HEK293T (cell line): ENCODE measurements at regions not wholly inside any gene's neighbourhood (a gene's known extent, or its start where the extent isn't known, plus 50 kb on each side); places are given as distances from the start of the nearest gene placed in this dataset.

Experiments
- ARNT ChIP-seq: fragments of 450-650 bp; IDR thresholded peaks from 2 replicates; pipeline ENCODE4 v1.6.1; 2017; ENCODE audit warnings: mild to moderate bottlenecking
- BHLHE40 ChIP-seq: fragments of 450-650 bp; IDR thresholded peaks from 2 replicates; pipeline ENCODE4 v1.6.1; 2016; ENCODE audit warnings: mild to moderate bottlenecking, moderate library complexity, borderline replicate concordance
- CTBP1 ChIP-seq: fragments of 450-650 bp; IDR thresholded peaks from 2 replicates; pipeline ENCODE4 v1.6.1; 2016; ENCODE audit warnings: borderline replicate concordance
- ELF4 ChIP-seq: fragments of 450-650 bp; IDR thresholded peaks from 2 replicates; pipeline ENCODE4 v1.6.1; 2017; ENCODE audit warnings: antibody characterized with exemption
- FOXA1 ChIP-seq: fragments of 450-650 bp; IDR thresholded peaks from 2 replicates; pipeline ENCODE4 v1.6.1; 2016; ENCODE audit warnings: mild to moderate bottlenecking
- FOXM1 ChIP-seq: fragments of 450-650 bp; IDR thresholded peaks from 2 replicates; pipeline ENCODE4 v1.6.1; 2017; ENCODE audit warnings: mild to moderate bottlenecking, borderline replicate concordance
- HDGF ChIP-seq: fragments of 450-650 bp; IDR thresholded peaks from 2 replicates; pipeline ENCODE4 v1.6.1; 2017; ENCODE audit warnings: antibody characterized with exemption, borderline replicate concordance
- L3MBTL2 ChIP-seq: fragments of 450-650 bp; conservative IDR thresholded peaks from 2 replicates; pipeline ENCODE4 v1.6.1; 2016; ENCODE audit warnings: mild to moderate bottlenecking
- LEF1 ChIP-seq: fragments of 450-650 bp; IDR thresholded peaks from 2 replicates; pipeline ENCODE4 v1.6.1; 2017; ENCODE audit warnings: mild to moderate bottlenecking, borderline replicate concordance
- NFRKB ChIP-seq: fragments of 450-650 bp; IDR thresholded peaks from 2 replicates; pipeline ENCODE4 v1.6.1; 2016; ENCODE audit warnings: mild to moderate bottlenecking, moderate library complexity
- SP1 ChIP-seq: fragments of 450-650 bp; IDR thresholded peaks from 2 replicates; pipeline ENCODE4 v1.6.1; 2017
- SUZ12 ChIP-seq: fragments of 450-650 bp; IDR thresholded peaks from 2 replicates; pipeline ENCODE4 v1.6.1; 2016; ENCODE audit warnings: mild to moderate bottlenecking
- TARDBP ChIP-seq: fragments of 450-650 bp; IDR thresholded peaks from 2 replicates; pipeline ENCODE4 v1.6.1; 2016
- ZNF384 ChIP-seq: fragments of 450-650 bp; IDR thresholded peaks from 2 replicates; pipeline ENCODE4 v1.6.1; 2016

DNA sequence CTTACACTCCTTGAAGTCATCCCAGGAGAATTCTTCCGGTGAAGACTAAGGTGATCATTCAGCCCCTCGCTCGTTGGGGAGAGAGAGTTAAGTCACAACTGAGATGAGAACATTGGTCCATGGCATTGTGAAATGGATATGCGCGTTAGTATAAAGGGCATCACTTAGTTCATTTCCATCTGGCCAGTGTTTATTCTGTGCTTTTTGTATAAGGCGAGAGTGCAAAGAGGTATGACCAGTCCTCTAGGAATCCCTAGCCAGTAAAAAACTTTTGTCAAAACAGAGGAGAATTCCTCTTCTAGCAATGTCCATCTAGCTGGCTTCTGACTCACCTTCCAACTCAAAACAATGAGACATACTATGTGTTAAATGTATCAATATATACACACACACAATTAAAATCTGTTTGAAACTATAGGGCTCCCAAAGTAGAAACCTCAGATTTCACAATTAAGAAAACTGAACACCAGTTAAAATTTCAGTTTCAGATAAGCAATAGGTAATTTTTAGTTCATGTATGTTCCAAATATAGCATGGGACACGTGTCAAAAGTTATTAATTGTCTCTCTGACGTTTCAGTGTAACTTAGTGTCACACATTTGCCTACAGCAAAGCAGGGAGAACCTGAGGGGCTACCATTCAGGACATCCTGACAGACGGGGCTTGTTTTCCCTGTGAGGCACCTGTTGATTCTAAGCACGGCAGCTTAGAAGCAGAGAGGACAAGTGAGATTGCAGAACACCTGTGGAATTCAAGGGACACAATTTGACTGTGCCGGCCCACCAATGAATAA lies 158.9 kb downstream of the KLF6 start:
- TF ChIP-seq HDGF (no peak), FOXM1 (no peak), ZNF384 (no peak), ELF4 (no peak), SUZ12 (no peak), LEF1 (no peak), BHLHE40 (no peak), SP1 (no peak), TARDBP (no peak), L3MBTL2 (no peak), ARNT (no peak), FOXA1 (no peak), CTBP1 (no peak), NFRKB (no peak)
